Activated CD4-positive, alpha-beta memory T cell treated with anti-CD3 and anti-CD28 coated beads, Interleukin-2, amount 10 ng/mL, durations not matched to agents 7 days and 5 days (primary cell): ENCODE measurements at regions not wholly inside any gene's neighbourhood (a gene's known extent, or its start where the extent isn't known, plus 50 kb on each side); places are given as distances from the start of the nearest gene placed in this dataset.

Source experiments
- CTCF ChIA-PET: fragments of 350-600 bp; sonication (Branson Sonifier 250); formaldehyde crosslinking; loops from one replicate; lab custom pipeline; 2021; ENCODE audit warnings: antibody characterized with exemption, inconsistent platforms; lab: Charles Lee
- POLR2A ChIA-PET: fragments of 350-600 bp; sonication (Branson Sonifier 250); formaldehyde crosslinking; loops from one replicate; lab custom pipeline; 2021; ENCODE audit warnings: antibody characterized with exemption; lab: Charles Lee
- DNase-seq: peaks from one replicate; pipeline ENCODE4 v3.0.0-alpha.2; 2020
- H3K27ac Mint-ChIP-seq: one replicate; pipeline ENCODE4 v1.8.0; 2021; ENCODE audit warnings: mild to moderate bottlenecking, mixed read lengths
- H3K27me3 Mint-ChIP-seq: one replicate; pipeline ENCODE4 v1.8.0; 2021; ENCODE audit warnings: mixed read lengths
- H3K36me3 Mint-ChIP-seq: one replicate; pipeline ENCODE4 v1.8.0; 2021; ENCODE audit warnings: low read depth, mixed read lengths
- H3K4me1 Mint-ChIP-seq: one replicate; pipeline ENCODE4 v1.8.0; 2021; ENCODE audit warnings: mixed read lengths
- H3K4me3 Mint-ChIP-seq: one replicate; pipeline ENCODE4 v1.8.0; 2021; ENCODE audit warnings: mild to moderate bottlenecking, mixed read lengths
- H3K9me3 Mint-ChIP-seq: one replicate; pipeline ENCODE4 v1.8.0; 2021; ENCODE audit warnings: mixed read lengths

- POLR2A ChIA-PET, result no interaction called here
- no peaks in the 10 kb centered on the region for H3K9me3 Mint-ChIP-seq
- H3K27me3 Mint-ChIP-seq, result peaks cover 13% of the 10 kb centered on the region
- CTCF ChIA-PET, result no interaction called here
- no peak for DNase-seq
- no peak overlapping the region for H3K4me3 Mint-ChIP-seq
- H3K4me1 Mint-ChIP-seq, result no peaks in the 10 kb centered on the region
- no peak overlapping the region for H3K27ac Mint-ChIP-seq
- H3K36me3 Mint-ChIP-seq, result no peaks in the 10 kb centered on the region
Observed at GRCh38 chr16:80300876-80301275, 239.9 kb upstream of the DYNLRB2 start.

DNA sequence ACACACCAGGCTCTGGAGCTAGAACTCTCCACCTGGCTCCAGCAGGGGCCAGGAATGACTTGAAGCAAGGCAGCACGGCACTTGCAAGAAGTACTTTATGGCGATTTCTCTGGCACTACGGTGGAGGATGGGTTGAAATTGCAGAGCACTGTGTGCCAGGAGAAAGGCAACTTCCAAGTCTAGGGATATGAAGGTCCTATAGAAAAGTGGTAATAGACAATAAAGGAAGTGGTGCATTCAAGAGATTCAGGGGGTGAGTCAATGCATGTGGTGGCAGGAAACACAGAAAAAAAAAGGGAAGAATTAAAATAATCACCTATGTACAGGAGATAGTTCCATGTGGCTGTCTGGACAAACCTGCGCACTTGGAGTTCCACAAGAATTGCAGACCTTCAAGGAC is 240.3 kb upstream of the DYNLRB2 start:
- Mint-ChIP-seq H3K4me1 (no peaks in the 10 kb centered on the region), H3K27ac (no peak overlapping the region), H3K36me3 (no peaks in the 10 kb centered on the region), H3K4me3 (no peak overlapping the region), H3K27me3 (peaks cover 13% of the 10 kb centered on the region), H3K9me3 (no peaks in the 10 kb centered on the region)
- POLR2A ChIA-PET, result no interaction called here
- CTCF ChIA-PET, result no interaction called here
- DNase-seq, result no peak

- POLR2A ChIA-PET, result no interaction called here
- CTCF ChIA-PET, result no interaction called here
- H3K27me3 Mint-ChIP-seq, result peaks cover 13% of the 10 kb centered on the region
Observed at GRCh38 chr16:80299416-80299815, 241.4 kb upstream of the DYNLRB2 start.

DNA sequence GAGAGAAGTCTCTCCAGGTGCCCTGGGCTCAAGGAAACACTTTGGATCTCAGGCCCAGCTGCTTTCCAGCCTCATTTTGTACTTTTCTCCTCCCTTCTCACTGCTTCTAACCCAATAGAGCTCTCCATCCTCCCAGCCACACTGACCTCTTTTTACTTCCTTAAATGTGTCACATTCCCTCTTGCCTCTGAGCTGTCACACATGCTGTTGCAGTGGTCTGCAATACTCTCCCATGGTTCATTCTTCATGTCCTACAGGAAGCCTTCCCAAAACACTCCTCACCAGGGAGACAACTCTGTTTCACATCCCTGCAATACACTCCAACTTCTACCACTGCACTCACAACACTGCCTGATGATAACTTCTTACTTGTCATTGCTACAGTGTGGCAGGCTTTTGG is 242.1 kb upstream of the DYNLRB2 start:
- no peaks in the 10 kb centered on the region for H3K9me3 Mint-ChIP-seq
- ChIA-PET POLR2A (no interaction called here), CTCF (no interaction called here)
- no peak for DNase-seq
- no peak overlapping the region for H3K27ac Mint-ChIP-seq
- peaks cover 14% of the 10 kb centered on the region for H3K27me3 Mint-ChIP-seq
- H3K36me3 Mint-ChIP-seq, result no peaks in the 10 kb centered on the region
- H3K4me1 Mint-ChIP-seq, result no peaks in the 10 kb centered on the region
- no peak overlapping the region for H3K4me3 Mint-ChIP-seq

More at GRCh38 chr16:80299416-80299815, 241.4 kb upstream of the DYNLRB2 start:
- Mint-ChIP-seq H3K4me3 (no peak overlapping the region), H3K27ac (no peak overlapping the region), H3K9me3 (no peaks in the 10 kb centered on the region), H3K4me1 (no peaks in the 10 kb centered on the region), H3K36me3 (no peaks in the 10 kb centered on the region)
- DNase-seq, result no peak

DNA sequence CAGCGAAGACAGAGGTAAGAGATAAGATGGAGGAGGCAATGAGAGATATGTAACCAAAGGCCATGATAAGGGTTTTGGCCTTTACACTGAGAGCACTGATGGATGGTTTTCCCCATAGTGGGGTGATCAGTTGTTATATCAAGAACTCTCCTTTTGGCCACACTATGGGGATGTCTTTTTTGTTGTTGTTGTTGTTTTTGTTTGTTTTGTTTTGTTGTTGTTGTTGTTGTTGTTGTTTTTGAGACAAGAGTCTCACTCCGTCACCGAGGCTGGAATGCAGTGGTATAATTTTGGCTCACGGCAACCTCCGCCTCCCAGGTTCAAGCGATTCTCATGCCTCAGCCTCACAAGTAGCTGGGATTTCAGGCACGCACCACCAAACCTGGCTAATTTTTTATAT is 244.8 kb upstream of the DYNLRB2 start:
- Mint-ChIP-seq H3K9me3 (no peaks in the 10 kb centered on the region), H3K4me1 (no peaks in the 10 kb centered on the region), H3K4me3 (no peak overlapping the region), H3K36me3 (no peaks in the 10 kb centered on the region), H3K27me3 (peaks cover 8% of the 10 kb centered on the region), H3K27ac (no peak overlapping the region)
- ChIA-PET POLR2A (no interaction called here), CTCF (no interaction called here)
- no peak for DNase-seq

DNA sequence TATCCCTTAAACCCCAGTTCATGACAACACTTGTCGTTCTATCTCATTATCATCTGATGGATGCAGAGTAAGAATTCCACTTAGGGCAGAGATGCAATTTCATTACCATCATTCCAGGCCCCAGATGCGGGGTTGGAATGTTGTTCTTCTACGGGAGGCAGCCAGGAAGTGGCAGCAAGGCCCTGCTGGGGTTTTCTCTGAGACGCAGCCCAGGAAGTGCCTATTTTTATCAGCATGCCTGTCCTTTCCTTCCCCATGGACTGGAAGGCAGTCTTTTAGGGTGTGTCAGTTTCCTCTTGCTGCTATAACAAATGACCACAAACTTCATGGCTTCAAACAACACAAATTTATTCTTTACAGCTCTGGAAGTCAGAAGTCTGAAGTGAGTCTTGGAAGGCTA is 246.6 kb upstream of the DYNLRB2 start:
- no peak for DNase-seq
- no peaks in the 10 kb centered on the region for H3K36me3 Mint-ChIP-seq
- no peak overlapping the region for H3K27ac Mint-ChIP-seq
- no peaks in the 10 kb centered on the region for H3K9me3 Mint-ChIP-seq
- no peak overlapping the region for H3K4me3 Mint-ChIP-seq
- CTCF ChIA-PET, result no interaction called here
- peaks cover 8% of the 10 kb centered on the region for H3K27me3 Mint-ChIP-seq
- POLR2A ChIA-PET, result no interaction called here
- no peaks in the 10 kb centered on the region for H3K4me1 Mint-ChIP-seq

DNA sequence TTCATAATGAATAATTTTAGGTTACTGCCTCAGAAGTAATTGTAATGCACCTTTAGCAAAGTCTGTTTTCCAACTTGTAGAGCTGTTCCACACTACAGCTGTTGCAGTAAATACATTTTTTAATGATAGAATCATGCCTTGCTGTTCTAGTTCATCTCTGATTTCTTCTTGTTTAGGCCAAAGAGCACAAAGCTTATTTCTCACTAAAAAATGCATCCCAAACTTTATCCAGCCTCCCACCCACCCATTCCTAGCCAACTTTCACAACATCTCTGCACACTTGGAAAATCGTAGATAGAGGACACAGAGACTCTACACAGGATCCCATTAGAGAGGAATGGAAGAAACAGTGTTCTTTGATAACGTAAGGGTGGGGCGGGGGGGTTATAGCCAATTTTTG is 252.2 kb upstream of the DYNLRB2 start:
- H3K36me3 Mint-ChIP-seq, result no peaks in the 10 kb centered on the region
- ChIA-PET CTCF (no interaction called here), POLR2A (no interaction called here)

DNA sequence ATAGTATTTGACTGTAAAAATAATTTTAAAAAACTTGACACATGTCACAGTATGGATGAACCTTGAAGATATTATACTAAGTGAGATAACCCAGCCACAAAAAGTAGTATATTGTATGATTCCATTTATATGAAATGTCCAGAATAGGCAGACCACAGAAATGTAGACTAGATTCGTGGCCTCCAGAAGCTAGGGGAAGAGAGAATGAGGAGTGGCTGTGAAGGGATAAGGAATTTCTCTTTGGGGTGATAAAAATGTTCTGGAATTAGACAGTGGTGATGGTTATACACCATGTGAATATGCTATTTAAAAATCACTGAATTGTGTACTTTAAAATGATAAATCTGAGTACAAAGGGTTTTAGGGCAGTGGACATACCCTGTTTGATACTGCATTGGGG is 253.1 kb upstream of the DYNLRB2 start:
- H3K4me1 Mint-ChIP-seq, result no peaks in the 10 kb centered on the region
- DNase-seq, result no peak
- no peak overlapping the region for H3K27ac Mint-ChIP-seq
- CTCF ChIA-PET, result no interaction called here
- POLR2A ChIA-PET, result no interaction called here
- H3K27me3 Mint-ChIP-seq, result peaks cover 13% of the 10 kb centered on the region
- no peaks in the 10 kb centered on the region for H3K9me3 Mint-ChIP-seq
- H3K4me3 Mint-ChIP-seq, result no peak overlapping the region
- no peaks in the 10 kb centered on the region for H3K36me3 Mint-ChIP-seq

More for the DNA sequence above, 252.2 kb upstream of the DYNLRB2 start:
- Mint-ChIP-seq H3K27ac (no peak overlapping the region), H3K27me3 (peaks cover 10% of the 10 kb centered on the region), H3K4me1 (no peaks in the 10 kb centered on the region), H3K9me3 (no peaks in the 10 kb centered on the region), H3K4me3 (no peak overlapping the region)
- DNase-seq, result no peak

DNA sequence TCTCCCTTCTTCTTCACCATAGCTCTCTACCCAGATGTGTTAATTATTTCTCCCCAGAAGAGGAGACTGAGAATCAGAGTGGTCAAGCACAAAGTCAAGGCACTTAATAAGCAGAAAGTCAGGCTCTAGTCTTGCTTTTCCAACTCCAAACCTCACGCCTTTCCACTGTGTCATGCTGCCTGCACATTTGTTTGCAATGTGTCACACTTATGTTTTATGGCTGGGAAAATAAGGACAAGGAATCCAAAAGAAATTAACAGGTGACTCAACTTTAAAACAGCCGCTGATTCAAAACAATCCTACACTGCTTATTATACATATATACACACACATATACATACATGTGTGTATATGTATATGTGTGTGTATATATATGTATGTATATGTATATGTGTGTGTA is 255.7 kb upstream of the DYNLRB2 start:
- Mint-ChIP-seq H3K4me3 (no peak overlapping the region), H3K27ac (no peak overlapping the region), H3K9me3 (no peaks in the 10 kb centered on the region), H3K4me1 (no peaks in the 10 kb centered on the region), H3K27me3 (peaks cover 13% of the 10 kb centered on the region), H3K36me3 (no peaks in the 10 kb centered on the region)
- ChIA-PET POLR2A (no interaction called here), CTCF (no interaction called here)
- no peak for DNase-seq

GRCh38 chr16:80283466-80284392 is 257.1 kb upstream of the DYNLRB2 start:
- no peak for DNase-seq
- H3K4me1 Mint-ChIP-seq, result no peaks in the 10 kb centered on the region
- no peak overlapping the region for H3K27ac Mint-ChIP-seq
- ChIA-PET CTCF (no interaction called here), POLR2A (no interaction called here)
- H3K36me3 Mint-ChIP-seq, result no peaks in the 10 kb centered on the region
- H3K4me3 Mint-ChIP-seq, result no peak overlapping the region
- no peaks in the 10 kb centered on the region for H3K9me3 Mint-ChIP-seq
- H3K27me3 Mint-ChIP-seq, result peaks cover 13% of the 10 kb centered on the region

DNA sequence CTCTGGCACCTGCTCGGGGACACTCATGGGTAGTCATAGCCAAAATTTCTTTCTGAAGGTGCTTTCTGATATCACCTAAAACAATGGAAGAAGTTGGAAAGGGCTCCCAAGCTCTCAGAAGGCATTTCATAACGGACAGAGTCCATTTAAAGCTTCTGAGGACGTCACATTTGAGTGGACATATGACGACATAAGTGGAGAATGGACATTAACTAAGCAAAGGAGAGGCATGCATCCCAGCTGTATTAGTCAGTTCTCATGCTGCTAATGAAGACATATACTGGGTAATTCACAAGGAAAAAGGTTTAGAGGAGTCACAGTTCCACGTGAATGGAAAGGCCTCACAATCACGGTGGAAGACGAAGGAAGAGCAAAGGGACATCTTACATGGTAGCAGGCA is 260.2 kb upstream of the DYNLRB2 start:
- POLR2A ChIA-PET, result no interaction called here
- Mint-ChIP-seq H3K4me1 (no peaks in the 10 kb centered on the region), H3K36me3 (no peaks in the 10 kb centered on the region), H3K9me3 (no peaks in the 10 kb centered on the region), H3K27me3 (peaks cover 5% of the 10 kb centered on the region), H3K4me3 (no peak overlapping the region), H3K27ac (no peak overlapping the region)
- DNase-seq, result no peak
- CTCF ChIA-PET, result no interaction called here

DNA sequence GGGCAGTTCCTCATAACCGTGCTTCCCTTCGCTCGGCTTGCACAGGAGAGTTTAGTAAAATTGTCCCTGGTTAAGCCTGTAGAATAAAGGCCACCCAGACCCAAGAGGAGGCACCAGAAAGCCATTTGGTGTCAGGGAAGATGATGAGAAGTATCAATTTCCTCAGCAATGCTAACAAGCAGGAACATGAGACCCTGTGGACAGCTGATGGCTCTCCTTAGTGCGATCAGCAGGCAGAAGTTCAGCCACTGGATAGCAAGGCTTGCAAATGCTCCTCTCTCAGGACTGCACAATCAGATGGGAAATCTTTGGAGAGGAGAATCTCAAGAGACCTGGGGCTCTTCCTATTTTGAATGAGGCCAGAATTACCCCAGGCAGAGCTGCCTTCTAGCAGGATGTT is 261.1 kb upstream of the DYNLRB2 start:
- POLR2A ChIA-PET, result no interaction called here
- CTCF ChIA-PET, result no interaction called here
- Mint-ChIP-seq H3K4me1 (no peaks in the 10 kb centered on the region), H3K9me3 (no peaks in the 10 kb centered on the region), H3K4me3 (no peak overlapping the region), H3K27me3 (peaks cover 5% of the 10 kb centered on the region), H3K27ac (no peak overlapping the region), H3K36me3 (no peaks in the 10 kb centered on the region)
- no peak for DNase-seq

GRCh38 chr16:80277182-80277581 is 263.6 kb upstream of the DYNLRB2 start:
- Mint-ChIP-seq H3K27ac (no peak overlapping the region), H3K4me3 (no peak overlapping the region), H3K27me3 (peaks cover 2% of the 10 kb centered on the region), H3K9me3 (no peaks in the 10 kb centered on the region), H3K4me1 (no peaks in the 10 kb centered on the region), H3K36me3 (no peaks in the 10 kb centered on the region)
- ChIA-PET CTCF (no interaction called here), POLR2A (no interaction called here)
- DNase-seq, result no peak

DNA sequence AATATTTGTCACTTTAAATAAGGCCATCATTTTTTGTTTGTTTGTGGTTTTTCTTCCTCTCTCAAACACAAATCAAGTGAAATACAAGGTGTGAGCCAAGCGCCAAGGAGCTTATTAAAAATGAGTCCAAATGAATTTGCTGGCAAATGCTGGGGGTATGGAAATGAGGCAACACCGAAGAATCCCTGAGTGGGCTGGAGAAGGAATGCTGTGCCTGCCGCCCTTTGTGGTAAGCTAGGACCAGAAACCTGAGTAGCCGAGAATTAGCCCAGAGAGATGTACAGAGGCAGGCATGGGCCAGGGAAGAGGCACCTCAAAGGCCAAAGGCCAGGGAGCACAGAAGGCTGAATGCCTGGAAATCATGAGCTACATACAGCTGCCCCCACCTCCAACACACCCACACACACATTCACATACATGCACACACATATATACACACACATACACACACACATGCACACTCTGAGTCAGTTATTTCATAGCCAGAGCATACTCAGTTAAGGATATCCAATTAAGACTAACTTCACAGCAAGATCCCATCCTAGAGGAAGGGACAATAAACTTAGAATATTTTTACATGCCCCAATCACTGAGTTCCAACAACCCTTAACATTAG is 266.1 kb upstream of the DYNLRB2 start:
- no peak for DNase-seq
- no peak overlapping the region for H3K27ac Mint-ChIP-seq
- ChIA-PET CTCF (interaction anchor here (0.5 kb wide), 1 partner anchor 12 kb away, joined by 3 read pairs; no protein-coding TSS in a partner anchor), POLR2A (no interaction called here)
- peaks cover 5% of the 10 kb centered on the region for H3K27me3 Mint-ChIP-seq
- no peak overlapping the region for H3K4me3 Mint-ChIP-seq
- H3K4me1 Mint-ChIP-seq, result no peaks in the 10 kb centered on the region
- no peaks in the 10 kb centered on the region for H3K9me3 Mint-ChIP-seq
- no peaks in the 10 kb centered on the region for H3K36me3 Mint-ChIP-seq
